Endodermal cell (in vitro differentiated cells): ENCODE measurements at regions not wholly inside any gene's neighbourhood (a gene's known extent, or its start where the extent isn't known, plus 50 kb on each side); places are given as distances from the start of the nearest gene placed in this dataset.

ENCODE experiments used
- DNase-seq: peaks from one replicate; pipeline ENCODE4 v3.0.0-alpha.2; 2017
- H3K27ac ChIP-seq: 2 replicates; pipeline ENCODE4 v1.5.1; 2013; ENCODE audit warnings: mild to moderate bottlenecking, low read depth, low read length, moderate library complexity
- H3K27me3 ChIP-seq: 2 replicates; pipeline ENCODE4 v1.6.1; 2013; ENCODE audit warnings: mild to moderate bottlenecking, low read length, moderate library complexity; ENCODE audit not compliant: insufficient read depth, control insufficient read depth, poor library complexity, severe bottlenecking
- H3K36me3 ChIP-seq: 2 replicates; pipeline ENCODE4 v1.7.0; 2013; ENCODE audit warnings: mild to moderate bottlenecking, low read length, moderate library complexity; ENCODE audit not compliant: control insufficient read depth, insufficient read depth
- H3K4me1 ChIP-seq: one replicate; pipeline ENCODE4 v1.7.0; 2013; ENCODE audit warnings: low read length; ENCODE audit not compliant: control insufficient read depth, insufficient read depth
- H3K4me3 ChIP-seq: 2 replicates; pipeline ENCODE4 v1.5.1; 2013; ENCODE audit warnings: mild to moderate bottlenecking, low read length, moderate library complexity
- H3K9ac ChIP-seq: 2 replicates; pipeline ENCODE4 v1.6.1; 2013; ENCODE audit warnings: mild to moderate bottlenecking, low read length, moderate library complexity; ENCODE audit not compliant: poor library complexity, severe bottlenecking; ENCODE audit errors: extremely low read depth
- H3K9me3 ChIP-seq: 2 replicates; pipeline ENCODE4 v1.6.1; 2013; ENCODE audit warnings: mild to moderate bottlenecking, low read length, moderate library complexity; ENCODE audit not compliant: control insufficient read depth
- H3K27ac Mint-ChIP-seq: 2 replicates; pipeline ENCODE4 v1.8.0; 2020; ENCODE audit warnings: mixed read lengths
- H3K27me3 Mint-ChIP-seq: 2 replicates; pipeline ENCODE4 v1.8.0; 2021; ENCODE audit warnings: mild to moderate bottlenecking, mixed read lengths; ENCODE audit not compliant: insufficient read depth
- H3K36me3 Mint-ChIP-seq: 2 replicates; pipeline ENCODE4 v1.8.0; 2020; ENCODE audit warnings: low read depth, mixed read lengths
- H3K4me1 Mint-ChIP-seq: 2 replicates; pipeline ENCODE4 v1.8.0; 2020; ENCODE audit warnings: mixed read lengths
- H3K4me3 Mint-ChIP-seq: 2 replicates; pipeline ENCODE4 v1.8.0; 2020; ENCODE audit warnings: mild to moderate bottlenecking, moderate library complexity, mixed read lengths
- H3K9me3 Mint-ChIP-seq: 2 replicates; pipeline ENCODE4 v1.8.0; 2020; ENCODE audit warnings: mild to moderate bottlenecking, mixed read lengths
- WGBS, 2 experiments: methylation state at CpG; one replicate each; pipeline versions ENCODE4 v1.1.5 to v1.1.7; 2013; ENCODE audit warnings: missing lambda C conversion rate in 2 of 2, mixed read lengths in 1 of 2; ENCODE audit not compliant: insufficient coverage in 1 of 2, insufficient read length in 1 of 2; 5-methylcytosine and 5-hydroxymethylcytosine counted together
- TF ChIP-seq, protein P1 (sequence below): fragments of 200-600 bp; sonication (generic); conservative IDR thresholded peaks from 2 replicates; pipeline ENCODE4 v1.5.0; 2021; ENCODE audit warnings: antibody characterized with exemption, mild to moderate bottlenecking

DNA sequence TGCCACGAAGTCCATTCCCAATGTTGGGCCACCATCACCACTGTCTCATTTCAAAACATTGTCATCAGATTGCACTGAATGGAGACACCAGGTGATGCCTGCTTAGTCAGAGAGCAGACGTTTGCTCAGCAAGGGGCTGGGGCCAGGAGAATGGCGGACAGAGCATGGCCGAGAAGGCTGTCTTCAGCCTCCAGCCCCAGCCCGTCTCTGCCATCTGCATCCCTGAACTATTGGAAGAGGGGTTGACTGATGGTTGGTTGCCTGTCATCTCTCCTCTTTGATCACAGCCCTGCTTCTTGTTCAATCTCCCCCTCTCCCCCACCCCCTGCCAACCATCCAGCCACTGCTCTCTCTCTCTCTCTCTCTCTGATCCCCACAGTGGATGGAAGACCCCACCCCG, 140.9 kb downstream of the SHOX start:
- Histone ChIP-seq H3K27me3 (no peaks in the 10 kb centered on the region), H3K4me1 (no peaks in the 10 kb centered on the region), H3K4me3 (no peak overlapping the region), H3K9me3 (no peaks in the 10 kb centered on the region), H3K9ac (no peak overlapping the region), H3K27ac (no peak overlapping the region), H3K36me3 (no peaks in the 10 kb centered on the region)
- Mint-ChIP-seq H3K27ac (no peak overlapping the region), H3K4me3 (no peak overlapping the region), H3K27me3 (peaks cover 5% of the 10 kb centered on the region), H3K4me1 (peaks cover 2% of the 10 kb centered on the region), H3K36me3 (no peaks in the 10 kb centered on the region), H3K9me3 (no peaks in the 10 kb centered on the region)
- WGBS, 2 experiments = 76 to 86% methylated on average over 2 to 6 of the region's 6 CpGs
- TF ChIP-seq, protein P1, sequence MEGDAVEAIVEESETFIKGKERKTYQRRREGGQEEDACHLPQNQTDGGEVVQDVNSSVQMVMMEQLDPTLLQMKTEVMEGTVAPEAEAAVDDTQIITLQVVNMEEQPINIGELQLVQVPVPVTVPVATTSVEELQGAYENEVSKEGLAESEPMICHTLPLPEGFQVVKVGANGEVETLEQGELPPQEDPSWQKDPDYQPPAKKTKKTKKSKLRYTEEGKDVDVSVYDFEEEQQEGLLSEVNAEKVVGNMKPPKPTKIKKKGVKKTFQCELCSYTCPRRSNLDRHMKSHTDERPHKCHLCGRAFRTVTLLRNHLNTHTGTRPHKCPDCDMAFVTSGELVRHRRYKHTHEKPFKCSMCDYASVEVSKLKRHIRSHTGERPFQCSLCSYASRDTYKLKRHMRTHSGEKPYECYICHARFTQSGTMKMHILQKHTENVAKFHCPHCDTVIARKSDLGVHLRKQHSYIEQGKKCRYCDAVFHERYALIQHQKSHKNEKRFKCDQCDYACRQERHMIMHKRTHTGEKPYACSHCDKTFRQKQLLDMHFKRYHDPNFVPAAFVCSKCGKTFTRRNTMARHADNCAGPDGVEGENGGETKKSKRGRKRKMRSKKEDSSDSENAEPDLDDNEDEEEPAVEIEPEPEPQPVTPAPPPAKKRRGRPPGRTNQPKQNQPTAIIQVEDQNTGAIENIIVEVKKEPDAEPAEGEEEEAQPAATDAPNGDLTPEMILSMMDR = no peak
- DNase-seq = no peak

DNA sequence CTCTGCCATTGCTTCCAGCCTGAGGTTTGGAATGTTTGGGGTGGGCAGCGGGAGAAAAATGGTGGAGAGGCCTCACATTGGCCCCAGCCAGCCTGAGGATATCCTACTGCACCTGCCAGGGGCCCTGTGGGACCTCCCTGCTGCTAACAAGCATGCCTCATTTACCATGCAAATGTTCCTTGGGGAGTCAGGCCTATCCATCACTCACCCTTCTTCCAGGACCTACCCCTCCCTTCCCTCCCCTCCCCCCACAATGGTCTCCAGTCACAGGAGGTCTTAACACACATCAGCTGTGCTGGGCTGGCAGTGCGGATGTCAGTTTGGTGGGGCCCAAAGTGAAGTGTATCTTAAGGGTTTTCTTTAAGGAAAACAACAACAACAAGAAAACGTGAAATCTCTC, 139.2 kb downstream of the SHOX start:
- H3K4me1 ChIP-seq = no peaks in the 10 kb centered on the region
- H3K9me3 ChIP-seq = no peaks in the 10 kb centered on the region
- 56 to 57% methylated on average over 1 to 3 of the region's 3 CpGs for WGBS, 2 experiments
- no peaks in the 10 kb centered on the region for H3K27me3 ChIP-seq
- Mint-ChIP-seq H3K4me3 (no peak overlapping the region), H3K36me3 (no peaks in the 10 kb centered on the region), H3K27ac (no peak overlapping the region), H3K27me3 (peaks cover 3% of the 10 kb centered on the region), H3K9me3 (no peaks in the 10 kb centered on the region), H3K4me1 (peaks cover 2% of the 10 kb centered on the region)
- H3K27ac ChIP-seq = no peak overlapping the region
- no peak overlapping the region for H3K9ac ChIP-seq
- no peaks in the 10 kb centered on the region for H3K36me3 ChIP-seq
- DNase-seq = peak; percentile 75
- no peak overlapping the region for H3K4me3 ChIP-seq
- TF ChIP-seq, protein P1 = no peak

DNA sequence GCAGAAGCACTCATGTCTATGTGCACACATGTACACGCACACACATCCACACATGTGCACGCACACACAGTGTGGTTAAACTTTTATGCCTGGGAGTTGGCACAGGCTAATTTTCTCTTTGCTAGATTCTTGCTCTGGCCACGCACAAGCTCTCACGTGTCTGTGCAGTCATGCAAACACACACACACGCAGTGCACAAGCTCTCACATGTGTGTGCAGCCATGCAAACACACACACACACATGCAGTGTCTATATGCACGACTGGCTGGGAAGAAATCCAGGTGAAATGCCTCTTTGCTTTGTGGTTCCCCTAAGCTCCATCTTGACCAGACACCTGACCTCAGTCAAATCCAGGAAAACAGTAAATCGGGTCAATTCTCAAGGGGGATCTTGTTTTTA, 138.0 kb downstream of the SHOX start:
- peaks cover 3% of the 10 kb centered on the region for H3K27me3 Mint-ChIP-seq
- Histone ChIP-seq H3K36me3 (no peaks in the 10 kb centered on the region), H3K4me3 (no peak overlapping the region), H3K27me3 (no peaks in the 10 kb centered on the region), H3K27ac (no peak overlapping the region), H3K4me1 (no peaks in the 10 kb centered on the region), H3K9ac (no peak overlapping the region), H3K9me3 (no peaks in the 10 kb centered on the region)
- no peak overlapping the region for H3K4me3 Mint-ChIP-seq
- WGBS, 2 experiments = 91 to 95% methylated on average over 2 to 7 of the region's 7 CpGs
- H3K9me3 Mint-ChIP-seq = no peaks in the 10 kb centered on the region
- no peaks in the 10 kb centered on the region for H3K36me3 Mint-ChIP-seq
- no peak overlapping the region for H3K27ac Mint-ChIP-seq
- TF ChIP-seq, protein P1 = no peak
- H3K4me1 Mint-ChIP-seq = peaks cover 2% of the 10 kb centered on the region
- DNase-seq = no peak
